ENCODE measurements at regions not wholly inside any gene's neighbourhood (a gene's known extent, or its start where the extent isn't known, plus 50 kb on each side); places are given as distances from the start of the nearest gene placed in this dataset.

- DNase-seq (ENCODE audit: low read depth), result no peak
- no peak overlapping the region for H3K4me3 ChIP-seq (ENCODE audit: low read length)
- no peak for TF ChIP-seq CTCF (conservative IDR thresholded peaks at IDR 0.05; ENCODE audit: low read depth, low read length)
Observed at GRCh38 chr5:158289967-158290366, 431.0 kb upstream of the CLINT1 start.

GRCh38 chr5:158288272-158288657, 429.3 kb upstream of the CLINT1 start:
- no peak for DNase-seq (ENCODE audit: low read depth)
- no peak for TF ChIP-seq CTCF (conservative IDR thresholded peaks at IDR 0.05; ENCODE audit: low read depth, low read length)
- H3K4me3 ChIP-seq (ENCODE audit: low read length), result no peak overlapping the region

GRCh38 chr5:158287643-158288271, 428.8 kb upstream of the CLINT1 start:
- DNase-seq (ENCODE audit: low read depth), result peak; percentile 24

GRCh38 chr5:158286827-158287226, 427.9 kb upstream of the CLINT1 start:
- no peak overlapping the region for H3K4me3 ChIP-seq (ENCODE audit: low read length)
- TF ChIP-seq CTCF (conservative IDR thresholded peaks at IDR 0.05; ENCODE audit: low read depth, low read length), result no peak
- no peak for DNase-seq (ENCODE audit: low read depth)

More at GRCh38 chr5:158287643-158288271, 428.8 kb upstream of the CLINT1 start:
- no peak for TF ChIP-seq CTCF (conservative IDR thresholded peaks at IDR 0.05; ENCODE audit: low read depth, low read length)
- no peak overlapping the region for H3K4me3 ChIP-seq (ENCODE audit: low read length)

GRCh38 chr5:158285698-158286097, 426.8 kb upstream of the CLINT1 start:
- no peak for TF ChIP-seq CTCF (conservative IDR thresholded peaks at IDR 0.05; ENCODE audit: low read depth, low read length)
- H3K4me3 ChIP-seq (ENCODE audit: low read length), result no peak overlapping the region
- DNase-seq (ENCODE audit: low read depth), result no peak

GRCh38 chr5:158284242-158284641, 425.3 kb upstream of the CLINT1 start:
- DNase-seq (ENCODE audit: low read depth), result no peak
- no peak for TF ChIP-seq CTCF (conservative IDR thresholded peaks at IDR 0.05; ENCODE audit: low read depth, low read length)
- H3K4me3 ChIP-seq (ENCODE audit: low read length), result no peak overlapping the region

GRCh38 chr5:158283397-158283796, 424.5 kb upstream of the CLINT1 start:
- no peak for TF ChIP-seq CTCF (conservative IDR thresholded peaks at IDR 0.05; ENCODE audit: low read depth, low read length)
- DNase-seq (ENCODE audit: low read depth), result no peak
- H3K4me3 ChIP-seq (ENCODE audit: low read length), result no peak overlapping the region

All from retinal pigment epithelial cell (primary cell).